Omental fat pad (tissue), 3 donors: ENCODE measurements at regions not wholly inside any gene's neighbourhood (a gene's known extent, or its start where the extent isn't known, plus 50 kb on each side); places are given as distances from the start of the nearest gene placed in this dataset.

Source experiments
- ATAC-seq: fragments of 150-250 bp; one replicate; pipeline ENCODE4 v1.9.1; 2016; ENCODE audit warnings: mild to moderate bottlenecking, moderate library complexity; ENCODE audit not compliant: low FRiP score
- DNase-seq: peaks from one replicate; pipeline ENCODE4 v3.0.0-alpha.2; 2019; ENCODE audit warnings: low spot score
- TF ChIP-seq, protein P1 (sequence below), 3 donors: fragments of 450-650 bp; IDR thresholded peaks; one replicate each; pipeline ENCODE4 v1.5.1; 2016 to 2017; ENCODE audit warnings: antibody characterized with exemption in 3 of 3, mild to moderate bottlenecking in 3 of 3, moderate library complexity in 2 of 3

DNA sequence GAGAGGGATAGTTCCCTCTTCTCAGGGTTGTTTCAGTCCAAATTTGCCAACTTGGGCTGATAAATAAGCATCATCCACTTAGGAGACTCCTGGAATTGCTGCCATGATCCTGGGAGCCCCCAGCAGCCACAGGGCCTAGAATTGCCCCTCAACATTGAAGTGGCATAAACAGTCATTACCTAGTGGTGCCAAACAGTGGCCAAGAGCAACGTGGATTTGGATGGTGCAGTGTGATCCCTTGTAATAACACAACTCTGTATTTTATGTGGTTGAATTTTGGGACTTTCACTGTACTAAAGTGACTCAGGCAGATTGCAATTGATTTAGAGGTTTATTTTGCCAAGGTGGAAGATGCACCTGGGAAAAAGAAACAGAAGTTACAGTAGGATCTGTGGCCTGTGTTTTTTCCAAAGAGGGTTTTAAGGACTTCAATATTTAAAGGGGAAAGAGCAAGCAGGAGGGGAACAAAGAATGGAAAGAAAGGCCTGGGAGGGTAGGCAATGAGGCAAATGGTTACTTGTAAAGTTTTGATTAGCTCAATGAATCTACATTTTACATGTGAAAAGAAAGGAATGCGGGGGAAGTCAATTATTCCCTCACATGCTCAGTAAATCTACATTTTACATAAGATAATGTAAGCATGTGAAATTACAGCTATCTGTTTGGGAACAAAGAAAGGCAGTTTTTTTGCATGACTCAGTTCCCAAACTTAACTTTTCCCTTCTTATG lies 168.0 kb upstream of the NOX3 start:
- TF ChIP-seq, protein P1, sequence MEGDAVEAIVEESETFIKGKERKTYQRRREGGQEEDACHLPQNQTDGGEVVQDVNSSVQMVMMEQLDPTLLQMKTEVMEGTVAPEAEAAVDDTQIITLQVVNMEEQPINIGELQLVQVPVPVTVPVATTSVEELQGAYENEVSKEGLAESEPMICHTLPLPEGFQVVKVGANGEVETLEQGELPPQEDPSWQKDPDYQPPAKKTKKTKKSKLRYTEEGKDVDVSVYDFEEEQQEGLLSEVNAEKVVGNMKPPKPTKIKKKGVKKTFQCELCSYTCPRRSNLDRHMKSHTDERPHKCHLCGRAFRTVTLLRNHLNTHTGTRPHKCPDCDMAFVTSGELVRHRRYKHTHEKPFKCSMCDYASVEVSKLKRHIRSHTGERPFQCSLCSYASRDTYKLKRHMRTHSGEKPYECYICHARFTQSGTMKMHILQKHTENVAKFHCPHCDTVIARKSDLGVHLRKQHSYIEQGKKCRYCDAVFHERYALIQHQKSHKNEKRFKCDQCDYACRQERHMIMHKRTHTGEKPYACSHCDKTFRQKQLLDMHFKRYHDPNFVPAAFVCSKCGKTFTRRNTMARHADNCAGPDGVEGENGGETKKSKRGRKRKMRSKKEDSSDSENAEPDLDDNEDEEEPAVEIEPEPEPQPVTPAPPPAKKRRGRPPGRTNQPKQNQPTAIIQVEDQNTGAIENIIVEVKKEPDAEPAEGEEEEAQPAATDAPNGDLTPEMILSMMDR (IDR thresholded peaks at IDR 0.05), result no peak
- ATAC-seq (no peak), DNase-seq (no peak)

DNA sequence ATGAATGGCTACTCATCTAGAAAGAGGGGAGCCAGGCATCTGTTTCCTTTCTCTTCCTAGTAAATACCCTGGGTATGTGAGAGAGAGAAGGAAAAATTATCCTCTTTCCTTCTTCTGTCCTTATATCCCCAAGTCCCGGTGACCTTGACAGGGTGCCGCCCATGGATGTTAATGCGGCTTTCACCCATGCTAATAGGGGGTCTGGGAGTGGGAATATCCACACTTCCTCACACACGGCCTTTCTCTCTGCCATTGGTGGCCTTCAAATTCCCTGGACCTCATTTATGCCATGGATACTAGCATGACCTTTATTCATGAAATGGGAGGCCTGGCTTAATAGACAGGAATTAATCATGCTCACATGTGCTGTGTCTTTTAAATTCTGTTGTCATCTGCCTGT lies 159.0 kb upstream of the NOX3 start:
- DNase-seq, result no peak
- no peak for ATAC-seq
- TF ChIP-seq, protein P1 (IDR thresholded peaks at IDR 0.05), result no peak

DNA sequence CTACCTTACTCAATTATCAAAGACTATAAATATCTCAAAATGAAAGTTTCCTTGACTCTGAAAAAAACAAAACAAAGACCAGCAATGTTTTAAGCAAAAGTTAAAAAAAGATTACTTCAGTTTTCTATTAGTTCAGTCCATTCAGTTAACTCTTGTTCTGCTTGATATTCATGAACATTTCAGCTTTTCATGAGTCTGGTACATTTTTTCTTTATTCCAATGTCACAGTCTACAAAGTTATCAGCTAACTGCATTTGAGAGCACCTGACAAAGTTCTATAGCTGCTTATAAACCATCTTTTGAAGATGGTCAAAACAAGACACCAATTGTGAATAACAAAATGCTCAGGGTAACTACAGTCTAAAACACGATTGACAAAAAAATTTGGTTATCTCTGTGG lies 156.1 kb upstream of the NOX3 start:
- TF ChIP-seq, protein P1 (IDR thresholded peaks at IDR 0.05), result no peak
- DNase-seq (no peak), ATAC-seq (no peak)

DNA sequence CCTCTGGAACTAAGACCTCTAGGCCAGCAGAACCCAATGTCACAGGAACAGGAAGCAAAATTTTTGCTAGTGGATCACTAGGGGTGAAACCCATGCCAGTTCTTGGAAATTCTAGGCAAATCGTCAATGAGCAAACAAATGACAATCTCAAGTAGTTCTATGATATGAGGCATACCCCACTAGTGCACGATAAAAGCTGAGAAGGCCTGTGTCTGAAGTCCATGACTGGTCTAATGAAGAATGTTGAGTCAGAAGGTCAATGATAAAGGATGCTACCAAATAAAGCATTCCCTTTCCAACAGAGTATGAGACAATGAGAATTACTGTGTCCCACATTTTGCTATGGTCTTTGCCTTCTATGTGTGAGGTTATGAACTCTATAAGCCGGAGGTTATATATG lies 149.4 kb upstream of the NOX3 start:
- TF ChIP-seq, protein P1 (IDR thresholded peaks at IDR 0.05), result no peak
- DNase-seq, result no peak
- ATAC-seq, result no peak

DNA sequence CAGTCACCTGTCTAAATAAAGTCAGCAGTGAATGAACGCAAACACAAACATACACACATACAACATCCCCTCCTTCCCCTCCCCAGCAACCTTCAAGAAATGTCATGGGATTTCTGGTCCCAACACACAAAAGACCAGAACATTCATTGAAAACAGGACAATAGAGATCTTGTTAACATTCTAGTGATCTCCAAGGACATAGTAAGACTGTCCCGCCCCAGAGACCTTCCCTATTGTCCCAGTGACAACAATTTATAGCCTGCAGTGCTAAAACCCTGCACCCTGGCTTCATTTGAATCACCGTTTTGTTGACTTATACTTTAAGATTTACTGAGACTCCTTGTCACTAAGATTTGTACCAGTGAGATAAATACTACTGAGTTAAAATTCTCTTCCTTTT lies 143.9 kb upstream of the NOX3 start:
- DNase-seq (no peak), ATAC-seq (no peak)
- TF ChIP-seq, protein P1 (IDR thresholded peaks at IDR 0.05), result no peak

DNA sequence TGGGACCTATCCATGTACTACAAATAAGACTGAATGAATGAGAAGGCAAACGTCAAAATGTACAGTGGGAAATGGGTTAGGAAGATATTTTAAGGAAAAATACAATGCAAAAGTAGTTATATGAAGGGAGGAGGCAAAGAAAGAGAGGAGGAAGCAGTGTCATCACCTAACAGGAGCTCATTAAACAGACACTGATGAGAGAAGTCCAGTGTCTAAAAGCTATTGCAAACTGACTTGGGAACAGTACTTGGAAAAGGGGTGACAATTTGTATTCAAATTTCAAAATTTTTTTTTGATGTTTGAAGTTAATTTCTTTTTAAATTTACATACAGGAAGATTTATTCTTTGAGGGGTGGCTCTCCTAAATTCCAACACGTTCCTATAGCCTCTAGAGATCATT lies 143.5 kb upstream of the NOX3 start:
- DNase-seq (no peak), ATAC-seq (no peak)
- TF ChIP-seq, protein P1 (IDR thresholded peaks at IDR 0.05), result no peak

DNA sequence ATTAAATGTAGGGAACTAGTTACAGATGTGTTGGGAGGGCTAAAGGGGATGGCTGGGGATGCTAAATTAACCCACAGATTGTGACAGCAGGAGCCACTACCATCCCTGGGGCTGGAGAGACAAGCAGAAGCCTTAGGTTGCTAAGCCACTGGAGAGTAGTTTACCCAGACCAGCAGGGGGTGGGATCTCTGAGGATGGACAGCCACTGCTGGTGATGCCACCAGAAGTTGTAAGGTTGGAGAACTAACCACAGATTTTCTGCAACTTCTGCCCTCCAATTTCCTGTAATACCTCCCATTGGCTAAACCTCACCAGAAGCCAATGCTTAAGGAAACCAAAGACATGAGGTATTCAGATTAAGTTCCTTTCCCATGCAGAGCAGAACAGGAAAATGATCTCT lies 139.6 kb upstream of the NOX3 start:
- TF ChIP-seq, protein P1 (IDR thresholded peaks at IDR 0.05), result no peak
- ATAC-seq, result no peak
- no peak for DNase-seq
